Coronary artery (tissue), 2 donors: ENCODE measurements at regions not wholly inside any gene's neighbourhood (a gene's known extent, or its start where the extent isn't known, plus 50 kb on each side); places are given as distances from the start of the nearest gene placed in this dataset.

Experiments used
- DNase-seq: peaks from one replicate; pipeline ENCODE4 v3.0.0-alpha.2; 2017; ENCODE audit warnings: low spot score
- H3K27ac ChIP-seq, 2 donors: fragments of 200-600 bp; sonication (generic); one replicate each; pipeline ENCODE4 v1.5.1; 2016 to 2019
- H3K4me3 ChIP-seq: fragments of 200-600 bp; sonication (generic); 2 replicates; pipeline ENCODE4 v1.5.1; 2016; ENCODE audit warnings: mild to moderate bottlenecking, moderate library complexity
- CTCF ChIP-seq: fragments of 200-600 bp; sonication (generic); IDR thresholded peaks from one replicate; pipeline ENCODE4 v1.5.1; 2019; ENCODE audit warnings: antibody characterized with exemption

- no peak overlapping the region for H3K4me3 ChIP-seq
- no peak for DNase-seq
- H3K27ac ChIP-seq = no peak overlapping the region
- no peak for TF ChIP-seq CTCF
Measured at GRCh38 chr11:34830648-34831047, 85.5 kb downstream of the APIP start.

- no peak for TF ChIP-seq CTCF
- no peak overlapping the region for H3K27ac ChIP-seq
- DNase-seq = no peak
- H3K4me3 ChIP-seq = no peak overlapping the region
Measured at GRCh38 chr11:34830035-34830434, 86.1 kb downstream of the APIP start.

- no peak overlapping the region for H3K27ac ChIP-seq
- TF ChIP-seq CTCF = no peak
- no peak overlapping the region for H3K4me3 ChIP-seq
- no peak for DNase-seq
Measured at GRCh38 chr11:34827228-34827627, 89.0 kb downstream of the APIP start.

GRCh38 chr11:34826384-34826726 lies 89.8 kb downstream of the APIP start:
- no peak overlapping the region for H3K4me3 ChIP-seq
- TF ChIP-seq CTCF = no peak
- H3K27ac ChIP-seq = no peak overlapping the region
- no peak for DNase-seq

- Histone ChIP-seq H3K4me3 (no peak overlapping the region), H3K27ac (no peak overlapping the region)
- no peak for TF ChIP-seq CTCF
- no peak for DNase-seq
Measured at GRCh38 chr11:34825670-34826383, 90.4 kb downstream of the APIP start.

- Histone ChIP-seq H3K4me3 (no peak overlapping the region), H3K27ac (no peak overlapping the region)
- no peak for TF ChIP-seq CTCF
- no peak for DNase-seq
Measured at GRCh38 chr11:34825315-34825669, 90.9 kb downstream of the APIP start.

- H3K4me3 ChIP-seq = no peak overlapping the region
- no peak for TF ChIP-seq CTCF
- no peak overlapping the region for H3K27ac ChIP-seq
- DNase-seq = no peak
Measured at GRCh38 chr11:34824425-34824824, 91.8 kb downstream of the APIP start.
